ENCODE measurements at regions not wholly inside any gene's neighbourhood (a gene's known extent, or its start where the extent isn't known, plus 50 kb on each side); places are given as distances from the start of the nearest gene placed in this dataset.

DNA sequence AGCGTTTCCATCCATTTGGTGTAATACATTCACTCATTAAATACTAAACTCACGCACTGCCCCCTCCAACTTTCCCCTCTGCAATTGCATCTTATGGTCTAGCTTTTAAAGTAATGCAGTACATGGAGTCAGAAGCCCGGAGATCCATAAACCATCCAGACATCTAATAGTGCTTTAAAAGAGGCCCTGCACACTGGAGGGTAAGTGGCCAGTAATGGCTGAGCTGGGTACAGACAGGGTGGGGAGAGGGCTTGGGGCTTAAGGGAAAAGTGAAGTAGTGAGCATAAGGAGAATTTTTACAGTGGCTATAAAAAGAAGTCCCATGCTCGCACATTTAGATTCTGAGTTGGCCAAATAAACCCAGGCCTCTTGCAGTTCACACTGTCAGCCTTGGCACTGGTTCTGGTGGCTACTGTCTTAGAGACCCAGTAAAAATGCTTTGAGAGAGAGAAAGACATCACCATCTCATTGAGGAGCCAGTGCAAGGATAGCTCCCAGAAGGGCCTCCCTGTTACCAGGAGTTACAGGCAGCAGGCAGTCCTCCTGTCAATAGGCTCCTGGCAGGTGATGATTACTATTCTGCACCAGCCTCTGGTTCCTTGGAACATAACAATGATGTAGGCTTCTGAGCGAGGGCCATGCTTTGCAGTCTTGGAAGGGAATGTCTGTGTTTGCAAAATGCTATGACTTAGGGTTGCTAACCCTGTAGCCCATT lies 112.6 kb upstream of the NEO1 start:
- no peak for TF ChIP-seq CTCF (IDR thresholded peaks at IDR 0.05)
- TF ChIP-seq POLR2A (IDR thresholded peaks at IDR 0.05) = no peak

Data from body of pancreas (tissue), 4 donors.